K562 (cell line): ENCODE measurements at regions not wholly inside any gene's neighbourhood (a gene's known extent, or its start where the extent isn't known, plus 50 kb on each side); places are given as distances from the start of the nearest gene placed in this dataset.

Experiments
- C11orf30 ChIP-seq: fragments of 450-650 bp; IDR thresholded peaks from 2 replicates; pipeline ENCODE4 v1.6.1; 2016; ENCODE audit warnings: low read depth, mild to moderate bottlenecking
- E2F3 ChIP-seq: fragments of 250-450 bp; sonication (Bioruptor Pico); IDR thresholded peaks from 2 replicates; pipeline ENCODE4 v1.4.0; 2020; ENCODE audit warnings: mild to moderate bottlenecking
- ETV1 ChIP-seq: fragments of 450-650 bp; conservative IDR thresholded peaks from 2 replicates; pipeline ENCODE4 v1.6.1; 2016; ENCODE audit warnings: missing genetic modification characterization, control low read depth, low read depth, missing compliant biosample characterization
- EZH2 ChIP-seq: IDR thresholded peaks from 2 replicates; pipeline ENCODE4 v1.6.1; 2012; ENCODE audit warnings: low read depth, mild to moderate bottlenecking, inconsistent platforms, low read length, borderline replicate concordance
- GABPA ChIP-seq: fragments of 200-800 bp; sonication (Bioruptor generic); conservative IDR thresholded peaks from 2 replicates; pipeline ENCODE4 v1.6.1; 2016; ENCODE audit warnings: low read depth, missing genetic modification characterization, missing compliant biosample characterization
- MAFG ChIP-seq: fragments of 450-650 bp; conservative IDR thresholded peaks from 2 replicates; pipeline ENCODE4 v1.6.1; 2016; ENCODE audit warnings: missing genetic modification characterization, missing compliant biosample characterization
- NFE2 ChIP-seq: IDR thresholded peaks from 2 replicates; pipeline ENCODE4 v1.6.1; 2014; ENCODE audit warnings: antibody characterized with exemption, low read depth
- NFE2L1 ChIP-seq: fragments of 450-650 bp; IDR thresholded peaks from 2 replicates; pipeline ENCODE4 v1.6.1; 2016; ENCODE audit warnings: missing genetic modification characterization, low read depth, mild to moderate bottlenecking, missing compliant biosample characterization, moderate library complexity, borderline replicate concordance
- SMAD4 ChIP-seq: fragments of 250-450 bp; sonication (Bioruptor Pico); conservative IDR thresholded peaks from 2 replicates; pipeline ENCODE4 v1.8.0; 2021; ENCODE audit warnings: inconsistent platforms, mild to moderate bottlenecking, moderate library complexity
- ZNF165 ChIP-seq: fragments of 250-450 bp; sonication (Bioruptor Pico); IDR thresholded peaks from 2 replicates; pipeline ENCODE4 v1.4.0; 2020; ENCODE audit warnings: borderline replicate concordance
- TF ChIP-seq, protein P1 (sequence below), 2 experiments: fragments of 450-650 bp; IDR thresholded peaks; 2 replicates each; pipeline ENCODE4 v1.6.1; 2016; ENCODE audit warnings: mild to moderate bottlenecking in 2 of 2, borderline replicate concordance in 1 of 2, low read depth in 1 of 2, moderate library complexity in 1 of 2
- TF ChIP-seq, protein P2 (sequence below): fragments of 250-450 bp; sonication (Bioruptor Pico); IDR thresholded peaks from 2 replicates; pipeline ENCODE4 v1.5.0; 2021
- TF ChIP-seq, protein P3 (sequence below): fragments of 250-450 bp; sonication (Bioruptor Pico); IDR thresholded peaks from 2 replicates; pipeline ENCODE4 v1.4.0; 2020

DNA sequence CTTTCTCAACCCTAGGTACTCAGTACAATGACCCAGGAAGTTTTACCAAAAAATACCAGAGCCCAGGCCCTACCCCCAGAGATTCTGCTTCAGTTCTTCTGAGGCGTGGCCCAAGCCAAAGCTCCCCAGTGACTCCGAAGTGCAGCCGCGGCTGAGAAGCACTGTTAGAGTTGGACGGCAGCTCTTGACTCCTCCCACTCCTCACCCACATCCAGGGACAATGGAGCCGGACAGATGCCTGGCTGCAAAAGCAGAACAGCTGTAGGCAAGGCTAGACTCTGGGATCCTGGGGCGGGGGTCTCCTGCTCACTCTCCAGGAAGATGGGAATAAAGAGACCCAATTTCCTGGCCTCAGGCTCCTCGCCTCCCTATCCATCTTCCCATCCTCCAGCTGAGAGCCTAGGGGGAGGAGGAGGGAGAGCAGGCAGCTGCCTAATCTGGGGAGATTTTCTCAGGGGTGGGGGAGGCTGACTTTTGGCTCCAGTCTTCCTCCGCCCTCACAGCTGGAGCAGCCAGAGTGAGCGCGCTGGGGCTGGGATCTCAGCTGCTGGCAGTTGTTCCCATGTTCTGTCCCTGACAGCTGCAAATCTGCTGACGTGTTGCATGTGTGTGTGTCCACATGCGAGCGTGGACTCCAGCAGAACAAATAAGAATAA lies 223.8 kb downstream of the OPA1 start (continued):
- TF ChIP-seq, protein P1, sequence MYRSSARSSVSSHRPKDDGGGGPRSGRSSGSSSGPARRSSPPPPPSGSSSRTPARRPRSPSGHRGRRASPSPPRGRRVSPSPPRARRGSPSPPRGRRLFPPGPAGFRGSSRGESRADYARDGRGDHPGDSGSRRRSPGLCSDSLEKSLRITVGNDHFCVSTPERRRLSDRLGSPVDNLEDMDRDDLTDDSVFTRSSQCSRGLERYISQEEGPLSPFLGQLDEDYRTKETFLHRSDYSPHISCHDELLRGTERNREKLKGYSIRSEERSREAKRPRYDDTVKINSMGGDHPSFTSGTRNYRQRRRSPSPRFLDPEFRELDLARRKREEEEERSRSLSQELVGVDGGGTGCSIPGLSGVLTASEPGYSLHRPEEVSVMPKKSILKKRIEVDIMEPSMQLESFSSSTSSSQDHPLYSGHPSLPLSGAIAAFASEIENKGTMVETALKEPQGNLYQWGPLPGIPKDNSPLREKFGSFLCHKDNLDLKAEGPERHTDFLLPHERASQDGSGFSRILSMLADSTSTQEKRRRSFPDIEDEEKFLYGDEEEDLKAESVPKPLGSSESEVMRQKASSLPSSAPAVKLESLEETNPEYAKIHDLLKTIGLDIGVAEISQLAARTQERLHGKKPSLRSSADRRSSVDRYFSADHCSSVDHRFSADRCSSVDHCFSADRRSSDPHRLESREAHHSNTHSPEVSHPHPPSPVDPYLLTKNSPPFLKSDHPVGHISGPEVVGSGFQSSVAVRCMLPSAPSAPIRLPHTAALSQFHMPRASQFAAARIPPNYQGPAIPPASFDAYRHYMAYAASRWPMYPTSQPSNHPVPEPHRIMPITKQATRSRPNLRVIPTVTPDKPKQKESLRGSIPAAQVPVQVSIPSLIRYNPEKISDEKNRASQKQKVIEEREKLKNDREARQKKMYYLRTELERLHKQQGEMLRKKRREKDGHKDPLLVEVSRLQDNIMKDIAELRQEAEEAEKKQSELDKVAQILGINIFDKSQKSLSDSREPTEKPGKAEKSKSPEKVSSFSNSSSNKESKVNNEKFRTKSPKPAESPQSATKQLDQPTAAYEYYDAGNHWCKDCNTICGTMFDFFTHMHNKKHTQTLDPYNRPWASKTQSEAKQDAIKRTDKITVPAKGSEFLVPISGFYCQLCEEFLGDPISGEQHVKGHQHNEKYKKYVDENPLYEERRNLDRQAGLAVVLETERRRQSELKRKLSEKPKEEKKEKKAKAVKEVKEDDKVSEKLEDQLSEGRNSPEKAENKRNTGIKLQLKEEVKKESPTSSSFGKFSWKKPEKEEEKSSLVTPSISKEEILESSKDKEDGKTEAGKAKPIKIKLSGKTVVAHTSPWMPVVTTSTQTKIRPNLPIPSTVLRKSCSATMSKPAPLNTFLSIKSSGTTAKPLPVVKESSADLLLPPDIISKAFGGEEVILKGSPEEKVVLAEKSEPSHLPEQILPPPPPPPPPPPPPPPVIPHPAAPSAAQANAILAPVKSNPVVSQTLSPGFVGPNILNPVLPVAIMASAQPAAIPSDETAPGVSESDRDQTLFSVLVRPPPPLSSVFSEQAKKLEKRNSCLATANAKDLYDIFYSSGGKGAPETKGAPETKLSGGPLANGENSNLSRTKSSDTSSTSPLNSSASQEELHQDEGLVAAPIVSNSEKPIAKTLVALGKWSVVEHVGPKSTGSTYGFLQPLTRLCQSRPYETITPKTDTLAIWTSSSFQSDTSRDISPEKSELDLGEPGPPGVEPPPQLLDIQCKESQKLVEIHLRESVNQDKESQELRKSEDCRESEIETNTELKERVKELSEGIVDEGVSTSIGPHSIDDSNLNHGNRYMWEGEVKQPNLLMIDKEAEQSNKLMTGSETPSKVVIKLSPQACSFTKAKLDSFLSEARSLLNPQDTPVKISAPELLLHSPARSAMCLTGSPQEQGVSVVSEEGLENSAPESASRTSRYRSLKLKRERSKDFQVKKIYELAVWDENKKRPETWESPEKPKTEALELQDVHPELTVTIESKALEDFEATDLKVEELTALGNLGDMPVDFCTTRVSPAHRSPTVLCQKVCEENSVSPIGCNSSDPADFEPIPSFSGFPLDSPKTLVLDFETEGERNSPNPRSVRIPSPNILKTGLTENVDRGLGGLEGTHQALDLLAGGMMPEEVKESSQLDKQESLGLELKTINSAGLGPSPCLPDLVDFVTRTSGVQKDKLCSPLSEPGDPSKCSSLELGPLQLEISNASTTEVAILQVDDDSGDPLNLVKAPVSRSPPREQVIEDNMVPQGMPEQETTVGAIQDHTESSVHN (IDR thresholded peaks at IDR 0.05; ENCODE audit: borderline replicate concordance in 1 of 2, low read depth in 1 of 2) = 0 out of 4 replicates have a peak, but pooled peaks of 1 of the 2 experiments have one; percentile 63
- TF ChIP-seq SMAD4 (CRISPR knock-in tag) (peak; percentile 52; the same call in 1 of the 2 replicates), ETV1 (peak; percentile 42; the same call in 1 of the 2 replicates), EZH2 (no peak), GABPA (tag) (peak; percentile 47), MAFG (tag) (peak; percentile 45), E2F3 (CRISPR knock-in tag) (peak; percentile 21; the same call in 1 of the 2 replicates), NFE2 (peak; percentile 2; the same call in 1 of the 2 replicates), NFE2L1 (tag) (no peak), ZNF165 (CRISPR knock-in tag) (no peak), C11orf30 (peak; percentile 67)
- TF ChIP-seq, protein P2, sequence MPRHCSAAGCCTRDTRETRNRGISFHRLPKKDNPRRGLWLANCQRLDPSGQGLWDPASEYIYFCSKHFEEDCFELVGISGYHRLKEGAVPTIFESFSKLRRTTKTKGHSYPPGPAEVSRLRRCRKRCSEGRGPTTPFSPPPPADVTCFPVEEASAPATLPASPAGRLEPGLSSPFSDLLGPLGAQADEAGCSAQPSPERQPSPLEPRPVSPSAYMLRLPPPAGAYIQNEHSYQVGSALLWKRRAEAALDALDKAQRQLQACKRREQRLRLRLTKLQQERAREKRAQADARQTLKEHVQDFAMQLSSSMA (CRISPR knock-in tag) = no peak
- TF ChIP-seq, protein P3, sequence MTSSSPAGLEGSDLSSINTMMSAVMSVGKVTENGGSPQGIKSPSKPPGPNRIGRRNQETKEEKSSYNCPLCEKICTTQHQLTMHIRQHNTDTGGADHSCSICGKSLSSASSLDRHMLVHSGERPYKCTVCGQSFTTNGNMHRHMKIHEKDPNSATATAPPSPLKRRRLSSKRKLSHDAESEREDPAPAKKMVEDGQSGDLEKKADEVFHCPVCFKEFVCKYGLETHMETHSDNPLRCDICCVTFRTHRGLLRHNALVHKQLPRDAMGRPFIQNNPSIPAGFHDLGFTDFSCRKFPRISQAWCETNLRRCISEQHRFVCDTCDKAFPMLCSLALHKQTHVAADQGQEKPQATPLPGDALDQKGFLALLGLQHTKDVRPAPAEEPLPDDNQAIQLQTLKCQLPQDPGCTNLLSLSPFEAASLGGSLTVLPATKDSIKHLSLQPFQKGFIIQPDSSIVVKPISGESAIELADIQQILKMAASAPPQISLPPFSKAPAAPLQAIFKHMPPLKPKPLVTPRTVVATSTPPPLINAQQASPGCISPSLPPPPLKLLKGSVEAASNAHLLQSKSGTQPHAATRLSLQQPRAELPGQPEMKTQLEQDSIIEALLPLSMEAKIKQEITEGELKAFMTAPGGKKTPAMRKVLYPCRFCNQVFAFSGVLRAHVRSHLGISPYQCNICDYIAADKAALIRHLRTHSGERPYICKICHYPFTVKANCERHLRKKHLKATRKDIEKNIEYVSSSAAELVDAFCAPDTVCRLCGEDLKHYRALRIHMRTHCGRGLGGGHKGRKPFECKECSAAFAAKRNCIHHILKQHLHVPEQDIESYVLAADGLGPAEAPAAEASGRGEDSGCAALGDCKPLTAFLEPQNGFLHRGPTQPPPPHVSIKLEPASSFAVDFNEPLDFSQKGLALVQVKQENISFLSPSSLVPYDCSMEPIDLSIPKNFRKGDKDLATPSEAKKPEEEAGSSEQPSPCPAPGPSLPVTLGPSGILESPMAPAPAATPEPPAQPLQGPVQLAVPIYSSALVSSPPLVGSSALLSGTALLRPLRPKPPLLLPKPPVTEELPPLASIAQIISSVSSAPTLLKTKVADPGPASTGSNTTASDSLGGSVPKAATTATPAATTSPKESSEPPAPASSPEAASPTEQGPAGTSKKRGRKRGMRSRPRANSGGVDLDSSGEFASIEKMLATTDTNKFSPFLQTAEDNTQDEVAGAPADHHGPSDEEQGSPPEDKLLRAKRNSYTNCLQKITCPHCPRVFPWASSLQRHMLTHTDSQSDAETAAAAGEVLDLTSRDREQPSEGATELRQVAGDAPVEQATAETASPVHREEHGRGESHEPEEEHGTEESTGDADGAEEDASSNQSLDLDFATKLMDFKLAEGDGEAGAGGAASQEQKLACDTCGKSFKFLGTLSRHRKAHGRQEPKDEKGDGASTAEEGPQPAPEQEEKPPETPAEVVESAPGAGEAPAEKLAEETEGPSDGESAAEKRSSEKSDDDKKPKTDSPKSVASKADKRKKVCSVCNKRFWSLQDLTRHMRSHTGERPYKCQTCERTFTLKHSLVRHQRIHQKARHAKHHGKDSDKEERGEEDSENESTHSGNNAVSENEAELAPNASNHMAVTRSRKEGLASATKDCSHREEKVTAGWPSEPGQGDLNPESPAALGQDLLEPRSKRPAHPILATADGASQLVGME = peak; percentile 57; the same call in 1 of the 2 replicates
